ENCODE measurements at regions not wholly inside any gene's neighbourhood (a gene's known extent, or its start where the extent isn't known, plus 50 kb on each side); places are given as distances from the start of the nearest gene placed in this dataset.
A peak's percentile ranks its signal among the peaks of the same experiment; 100 is the strongest.

DNA sequence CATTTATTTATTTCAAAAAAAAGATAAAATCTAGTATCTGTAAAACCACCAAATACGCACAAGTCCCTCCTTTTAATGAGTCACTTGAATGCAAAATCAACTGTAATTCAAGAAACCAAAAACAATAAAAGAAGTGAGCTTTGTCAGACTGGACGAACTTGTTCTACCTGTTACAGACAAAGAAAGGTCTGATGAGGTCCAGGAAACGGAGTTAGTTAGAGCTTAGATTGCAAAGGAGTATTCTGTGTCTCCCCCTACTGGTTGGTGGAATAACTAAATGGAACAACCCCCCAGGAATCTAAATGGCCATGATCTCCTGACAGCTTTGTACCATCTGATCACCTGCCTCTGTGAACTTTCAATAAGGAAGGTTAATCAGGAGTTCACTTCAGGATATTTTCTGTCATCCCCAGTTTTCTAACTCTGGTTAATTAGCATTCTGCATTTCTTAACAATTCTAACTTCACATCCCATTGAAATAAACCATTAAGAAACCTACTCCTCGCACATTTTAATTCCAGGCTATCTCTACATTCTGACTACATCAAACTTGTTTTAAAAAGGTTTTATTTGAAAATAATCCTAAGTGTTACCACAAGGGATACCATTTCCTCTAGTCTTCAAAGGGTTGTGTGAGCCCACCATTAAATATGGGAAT lies 333.0 kb upstream of the SATB1 start:
- no peak overlapping the region for H3K4me3 Mint-ChIP-seq (ENCODE audit: unreplicated experiment)
- BruUV-seq (replicated peaks), result no TSS peak
- no peaks in the 10 kb centered on the region for H3K27me3 Mint-ChIP-seq (ENCODE audit: insufficient read depth, unreplicated experiment)
- H3K27ac Mint-ChIP-seq (ENCODE audit: unreplicated experiment), result no peak overlapping the region
- ChIA-PET CTCF (interaction anchor here (0.7 to 1.2 kb wide), 2 partner anchors 199 to 371 kb away, joined by 3 to 12 read pairs; no protein-coding TSS in a partner anchor), POLR2A (no interaction called here)
- Histone ChIP-seq H3K4me3 (ENCODE audit: low read depth, low read length) (no peak overlapping the region), H3K36me3 (ENCODE audit: control insufficient read depth, insufficient read depth, low read length) (no peaks in the 10 kb centered on the region), H3K9me3 (no peaks in the 10 kb centered on the region), H3K27me3 (replicated peaks; ENCODE audit: control insufficient read depth, insufficient read depth, low read length) (no peaks in the 10 kb centered on the region), H3K4me1 (peaks cover 7% of the 10 kb centered on the region)
- H3K9me3 Mint-ChIP-seq (ENCODE audit: unreplicated experiment), result no peaks in the 10 kb centered on the region
- intact Hi-C loops (cut with micrococcal nuclease; ENCODE audit: unreplicated experiment), result loop anchor here (1.0 to 5.0 kb wide), 5 partner anchors 66 to 333 kb away; partner anchors contain the start of gene SATB1
- peaks cover 11% of the 10 kb centered on the region for H3K4me1 Mint-ChIP-seq (ENCODE audit: low read depth, unreplicated experiment)
- peaks cover 6% of the 10 kb centered on the region for H3K36me3 Mint-ChIP-seq (ENCODE audit: insufficient read depth, unreplicated experiment)
- TF ChIP-seq, protein P1, sequence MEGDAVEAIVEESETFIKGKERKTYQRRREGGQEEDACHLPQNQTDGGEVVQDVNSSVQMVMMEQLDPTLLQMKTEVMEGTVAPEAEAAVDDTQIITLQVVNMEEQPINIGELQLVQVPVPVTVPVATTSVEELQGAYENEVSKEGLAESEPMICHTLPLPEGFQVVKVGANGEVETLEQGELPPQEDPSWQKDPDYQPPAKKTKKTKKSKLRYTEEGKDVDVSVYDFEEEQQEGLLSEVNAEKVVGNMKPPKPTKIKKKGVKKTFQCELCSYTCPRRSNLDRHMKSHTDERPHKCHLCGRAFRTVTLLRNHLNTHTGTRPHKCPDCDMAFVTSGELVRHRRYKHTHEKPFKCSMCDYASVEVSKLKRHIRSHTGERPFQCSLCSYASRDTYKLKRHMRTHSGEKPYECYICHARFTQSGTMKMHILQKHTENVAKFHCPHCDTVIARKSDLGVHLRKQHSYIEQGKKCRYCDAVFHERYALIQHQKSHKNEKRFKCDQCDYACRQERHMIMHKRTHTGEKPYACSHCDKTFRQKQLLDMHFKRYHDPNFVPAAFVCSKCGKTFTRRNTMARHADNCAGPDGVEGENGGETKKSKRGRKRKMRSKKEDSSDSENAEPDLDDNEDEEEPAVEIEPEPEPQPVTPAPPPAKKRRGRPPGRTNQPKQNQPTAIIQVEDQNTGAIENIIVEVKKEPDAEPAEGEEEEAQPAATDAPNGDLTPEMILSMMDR (IDR thresholded peaks at IDR 0.05; ENCODE audit: insufficient read depth in 1 of 2, low read depth in 1 of 2, low read length in 1 of 2, severe bottlenecking in 1 of 2, unreplicated experiment in 1 of 2), result peak; percentile 59 to 70
- peak; percentile 43 to 81 for DNase-seq

DNA sequence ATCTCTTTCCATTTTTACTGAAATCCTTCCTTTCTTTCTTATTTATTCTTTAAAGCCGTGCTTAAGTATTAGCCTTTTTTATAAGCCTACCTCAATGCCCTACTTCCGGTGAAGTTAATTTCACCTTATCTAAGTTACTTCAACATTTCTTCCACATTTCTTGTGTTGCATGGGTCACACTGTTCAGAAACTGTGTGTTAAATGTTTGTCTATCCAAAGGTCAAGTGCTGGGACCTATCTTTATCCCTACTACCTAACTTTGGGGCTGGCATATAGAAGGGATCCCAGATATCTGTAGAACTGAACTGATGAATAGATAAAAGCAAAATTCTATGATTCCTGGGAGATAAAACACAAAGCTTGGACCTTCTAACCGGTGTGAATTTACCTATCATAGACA lies 332.3 kb upstream of the SATB1 start:
- Histone ChIP-seq H3K36me3 (ENCODE audit: control insufficient read depth, insufficient read depth, low read length) (no peaks in the 10 kb centered on the region), H3K9me3 (no peaks in the 10 kb centered on the region), H3K4me1 (peaks cover 7% of the 10 kb centered on the region), H3K4me3 (ENCODE audit: low read depth, low read length) (no peak overlapping the region), H3K27me3 (replicated peaks; ENCODE audit: control insufficient read depth, insufficient read depth, low read length) (no peaks in the 10 kb centered on the region)
- no peak for DNase-seq
- no peaks in the 10 kb centered on the region for H3K9me3 Mint-ChIP-seq (ENCODE audit: unreplicated experiment)
- TF ChIP-seq, protein P1 (IDR thresholded peaks at IDR 0.05; ENCODE audit: insufficient read depth in 1 of 2, low read depth in 1 of 2, low read length in 1 of 2, severe bottlenecking in 1 of 2, unreplicated experiment in 1 of 2), result no peak
- H3K4me1 Mint-ChIP-seq (ENCODE audit: low read depth, unreplicated experiment), result peaks cover 18% of the 10 kb centered on the region
- BruUV-seq (replicated peaks), result no TSS peak
- ChIA-PET CTCF (interaction anchor here (1.2 kb wide), 1 partner anchor 198 kb away, joined by 12 read pairs; no protein-coding TSS in a partner anchor), POLR2A (no interaction called here)
- peaks cover 6% of the 10 kb centered on the region for H3K36me3 Mint-ChIP-seq (ENCODE audit: insufficient read depth, unreplicated experiment)
- H3K4me3 Mint-ChIP-seq (ENCODE audit: unreplicated experiment), result no peak overlapping the region
- H3K27me3 Mint-ChIP-seq (ENCODE audit: insufficient read depth, unreplicated experiment), result no peaks in the 10 kb centered on the region
- intact Hi-C loops (cut with micrococcal nuclease; ENCODE audit: unreplicated experiment), result loop anchor here (5.0 kb wide), 3 partner anchors 65 to 230 kb away; no protein-coding TSS in a partner anchor
- H3K27ac Mint-ChIP-seq (ENCODE audit: unreplicated experiment), result no peak overlapping the region

DNA sequence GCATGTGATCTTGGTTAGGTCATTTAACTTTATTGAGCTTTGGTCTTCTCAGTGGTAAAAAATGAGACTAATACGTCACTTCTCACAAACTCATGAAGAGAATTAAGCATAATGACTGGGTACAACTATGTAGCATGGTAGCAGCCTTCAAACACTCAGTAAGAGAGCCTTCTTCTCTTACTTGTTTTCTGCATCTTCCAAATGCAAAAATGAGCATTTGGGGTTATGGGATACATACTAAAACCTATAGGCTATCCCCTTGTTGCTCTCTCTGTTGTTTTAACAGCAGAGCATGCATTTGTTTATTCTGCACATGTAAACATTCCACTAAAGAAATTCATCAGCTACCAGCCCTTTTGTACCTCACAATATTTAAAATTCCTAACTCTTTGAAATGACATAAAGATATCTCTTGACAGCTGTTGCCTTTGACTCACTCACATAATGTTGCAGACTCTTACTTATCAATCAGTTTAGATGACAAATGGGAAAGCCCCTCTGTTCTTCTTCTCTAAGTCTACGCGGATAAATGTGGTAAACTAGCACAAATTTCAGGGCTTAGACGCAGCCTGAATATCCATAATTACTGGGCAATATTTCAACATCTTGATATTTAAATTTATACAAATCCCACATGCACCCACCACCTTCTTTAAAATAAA lies 327.3 kb upstream of the SATB1 start:
- DNase-seq, result no peak
- CTCF ChIA-PET, result no interaction called here

More for the DNA sequence above, 327.3 kb upstream of the SATB1 start:
- Mint-ChIP-seq H3K27ac (ENCODE audit: unreplicated experiment) (no peak overlapping the region), H3K9me3 (ENCODE audit: unreplicated experiment) (no peaks in the 10 kb centered on the region), H3K4me3 (ENCODE audit: unreplicated experiment) (no peak overlapping the region), H3K36me3 (ENCODE audit: insufficient read depth, unreplicated experiment) (peaks cover 6% of the 10 kb centered on the region), H3K27me3 (ENCODE audit: insufficient read depth, unreplicated experiment) (no peaks in the 10 kb centered on the region), H3K4me1 (ENCODE audit: low read depth, unreplicated experiment) (peaks cover 18% of the 10 kb centered on the region)
- H3K4me3 ChIP-seq (ENCODE audit: low read depth, low read length), result no peak overlapping the region
- BruUV-seq (replicated peaks), result no TSS peak
- no peaks in the 10 kb centered on the region for H3K27me3 ChIP-seq (replicated peaks; ENCODE audit: control insufficient read depth, insufficient read depth, low read length)
- H3K9me3 ChIP-seq, result no peaks in the 10 kb centered on the region
- peaks cover 2% of the 10 kb centered on the region for H3K4me1 ChIP-seq
- H3K36me3 ChIP-seq (ENCODE audit: control insufficient read depth, insufficient read depth, low read length), result no peaks in the 10 kb centered on the region
- TF ChIP-seq, protein P1 (IDR thresholded peaks at IDR 0.05; ENCODE audit: insufficient read depth in 1 of 2, low read depth in 1 of 2, low read length in 1 of 2, severe bottlenecking in 1 of 2, unreplicated experiment in 1 of 2), result no peak
- POLR2A ChIA-PET, result no interaction called here
- intact Hi-C loops (cut with micrococcal nuclease; ENCODE audit: unreplicated experiment), result no loop called here

All from Caco-2 (cell line).